ENCODE measurements at regions not wholly inside any gene's neighbourhood (a gene's known extent, or its start where the extent isn't known, plus 50 kb on each side); places are given as distances from the start of the nearest gene placed in this dataset.

DNA sequence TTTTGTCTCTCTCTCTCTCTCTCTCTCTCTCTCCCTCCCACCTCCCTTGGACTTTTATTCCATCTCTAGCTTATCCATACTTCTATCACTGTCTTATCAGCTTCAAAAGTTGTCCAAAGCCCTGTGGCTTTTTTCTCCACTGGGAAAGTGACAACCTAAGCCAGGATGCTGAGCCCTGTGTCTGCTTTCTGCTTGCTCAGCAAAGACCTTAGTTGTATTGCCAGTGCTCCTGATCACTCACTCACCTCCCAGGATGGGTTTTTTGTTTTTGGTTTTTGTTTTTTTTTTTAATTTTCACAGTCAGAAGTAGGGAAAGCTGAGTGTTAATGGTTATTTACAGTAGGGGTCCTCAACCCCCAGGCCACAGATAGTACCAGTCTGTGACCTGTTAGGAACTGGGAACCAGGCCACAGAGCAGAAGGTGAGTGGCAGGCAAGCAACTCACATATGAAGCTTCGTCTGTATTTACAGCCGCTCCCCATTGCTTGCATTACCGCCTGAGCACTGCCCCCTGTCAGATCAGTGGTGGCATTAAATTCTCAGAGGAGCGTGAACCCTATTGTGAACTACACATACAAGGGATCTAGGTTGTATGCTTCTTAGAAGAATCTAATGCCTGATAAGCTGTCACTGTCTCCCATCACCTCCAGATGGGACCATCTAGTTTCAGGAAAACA is 125.0 kb upstream of the ID4 start:
- POLR2A ChIA-PET, result interaction anchor here (0.7 kb wide), 1 partner anchor 422 kb away, joined by 3 read pairs; no protein-coding TSS in a partner anchor
- intact Hi-C loops (cut with micrococcal nuclease), result no loop called here
- no TSS peak for BruUV-seq (replicated peaks)
- Mint-ChIP-seq H3K27me3 (ENCODE audit: insufficient read depth, unreplicated experiment) (peaks cover 10% of the 10 kb centered on the region), H3K9me3 (ENCODE audit: unreplicated experiment) (no peaks in the 10 kb centered on the region), H3K4me1 (ENCODE audit: insufficient read depth, unreplicated experiment) (no peaks in the 10 kb centered on the region), H3K36me3 (ENCODE audit: insufficient read depth, unreplicated experiment) (no peaks in the 10 kb centered on the region), H3K4me3 (ENCODE audit: unreplicated experiment) (no peak overlapping the region), H3K27ac (ENCODE audit: low read depth, unreplicated experiment) (no peak overlapping the region)
- no peak for DNase-seq (ENCODE audit: unreplicated experiment)
- TF ChIP-seq, protein P1, sequence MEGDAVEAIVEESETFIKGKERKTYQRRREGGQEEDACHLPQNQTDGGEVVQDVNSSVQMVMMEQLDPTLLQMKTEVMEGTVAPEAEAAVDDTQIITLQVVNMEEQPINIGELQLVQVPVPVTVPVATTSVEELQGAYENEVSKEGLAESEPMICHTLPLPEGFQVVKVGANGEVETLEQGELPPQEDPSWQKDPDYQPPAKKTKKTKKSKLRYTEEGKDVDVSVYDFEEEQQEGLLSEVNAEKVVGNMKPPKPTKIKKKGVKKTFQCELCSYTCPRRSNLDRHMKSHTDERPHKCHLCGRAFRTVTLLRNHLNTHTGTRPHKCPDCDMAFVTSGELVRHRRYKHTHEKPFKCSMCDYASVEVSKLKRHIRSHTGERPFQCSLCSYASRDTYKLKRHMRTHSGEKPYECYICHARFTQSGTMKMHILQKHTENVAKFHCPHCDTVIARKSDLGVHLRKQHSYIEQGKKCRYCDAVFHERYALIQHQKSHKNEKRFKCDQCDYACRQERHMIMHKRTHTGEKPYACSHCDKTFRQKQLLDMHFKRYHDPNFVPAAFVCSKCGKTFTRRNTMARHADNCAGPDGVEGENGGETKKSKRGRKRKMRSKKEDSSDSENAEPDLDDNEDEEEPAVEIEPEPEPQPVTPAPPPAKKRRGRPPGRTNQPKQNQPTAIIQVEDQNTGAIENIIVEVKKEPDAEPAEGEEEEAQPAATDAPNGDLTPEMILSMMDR (IDR thresholded peaks at IDR 0.05; ENCODE audit: unreplicated experiment), result no peak
- CTCF ChIA-PET, result interaction anchor here (0.8 kb wide), 1 partner anchor 38 kb away, joined by 3 read pairs; no protein-coding TSS in a partner anchor

DNA sequence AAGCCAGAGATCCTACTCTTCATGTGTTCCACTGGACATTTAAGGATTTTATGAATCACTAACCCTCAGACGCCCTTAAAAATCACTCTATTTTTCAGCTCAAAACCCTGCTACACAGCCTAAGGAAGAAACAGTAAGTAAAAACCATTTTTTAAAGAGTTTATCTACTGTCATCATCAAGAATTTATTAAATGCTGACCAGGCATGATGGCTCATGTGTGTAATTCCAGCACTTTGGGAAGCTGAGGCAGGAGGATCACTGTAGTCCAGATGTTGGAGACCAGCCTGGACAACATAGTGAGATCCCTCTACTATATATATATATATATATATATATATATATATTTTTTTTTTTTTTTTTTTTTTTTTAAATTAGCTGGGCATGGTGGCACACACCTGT is 124.2 kb upstream of the ID4 start:
- H3K4me3 Mint-ChIP-seq (ENCODE audit: unreplicated experiment), result no peak overlapping the region
- intact Hi-C loops (cut with micrococcal nuclease), result no loop called here
- peaks cover 10% of the 10 kb centered on the region for H3K27me3 Mint-ChIP-seq (ENCODE audit: insufficient read depth, unreplicated experiment)
- ChIA-PET POLR2A (no interaction called here), CTCF (interaction anchor here (0.8 kb wide), 1 partner anchor 37 kb away, joined by 3 read pairs; no protein-coding TSS in a partner anchor)
- H3K36me3 Mint-ChIP-seq (ENCODE audit: insufficient read depth, unreplicated experiment), result no peaks in the 10 kb centered on the region
- H3K9me3 Mint-ChIP-seq (ENCODE audit: unreplicated experiment), result no peaks in the 10 kb centered on the region
- TF ChIP-seq, protein P1 (IDR thresholded peaks at IDR 0.05; ENCODE audit: unreplicated experiment), result no peak
- no peak overlapping the region for H3K27ac Mint-ChIP-seq (ENCODE audit: low read depth, unreplicated experiment)
- no peaks in the 10 kb centered on the region for H3K4me1 Mint-ChIP-seq (ENCODE audit: insufficient read depth, unreplicated experiment)
- no TSS peak for BruUV-seq (replicated peaks)
- DNase-seq (ENCODE audit: unreplicated experiment), result no peak

DNA sequence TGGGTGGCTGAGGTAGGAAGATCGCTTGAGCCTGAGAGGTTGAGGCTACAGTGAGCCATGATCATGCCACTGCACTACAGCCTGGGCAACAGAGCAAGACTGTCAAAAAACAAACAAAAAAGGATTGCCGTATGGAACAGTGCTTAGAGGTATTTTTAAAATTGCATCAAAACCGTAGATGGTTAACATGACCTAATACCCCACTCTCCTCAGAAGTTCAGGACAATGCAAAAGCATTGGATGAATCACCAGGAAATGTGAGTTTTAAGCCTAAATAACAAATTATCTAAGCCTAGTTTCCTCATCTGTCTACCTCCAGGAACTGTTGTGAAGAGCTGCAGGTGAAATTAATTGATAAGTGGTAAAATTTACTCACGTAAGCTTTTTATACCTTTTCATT is 123.8 kb upstream of the ID4 start:
- Mint-ChIP-seq H3K4me3 (ENCODE audit: unreplicated experiment) (no peak overlapping the region), H3K36me3 (ENCODE audit: insufficient read depth, unreplicated experiment) (no peaks in the 10 kb centered on the region), H3K9me3 (ENCODE audit: unreplicated experiment) (no peaks in the 10 kb centered on the region), H3K27ac (ENCODE audit: low read depth, unreplicated experiment) (no peak overlapping the region), H3K4me1 (ENCODE audit: insufficient read depth, unreplicated experiment) (no peaks in the 10 kb centered on the region), H3K27me3 (ENCODE audit: insufficient read depth, unreplicated experiment) (peaks cover 8% of the 10 kb centered on the region)
- TF ChIP-seq, protein P1 (IDR thresholded peaks at IDR 0.05; ENCODE audit: unreplicated experiment), result no peak
- ChIA-PET POLR2A (no interaction called here), CTCF (interaction anchor here (0.8 kb wide), 1 partner anchor 36 kb away, joined by 3 read pairs; no protein-coding TSS in a partner anchor)
- no TSS peak for BruUV-seq (replicated peaks)
- intact Hi-C loops (cut with micrococcal nuclease), result no loop called here
- no peak for DNase-seq (ENCODE audit: unreplicated experiment)

DNA sequence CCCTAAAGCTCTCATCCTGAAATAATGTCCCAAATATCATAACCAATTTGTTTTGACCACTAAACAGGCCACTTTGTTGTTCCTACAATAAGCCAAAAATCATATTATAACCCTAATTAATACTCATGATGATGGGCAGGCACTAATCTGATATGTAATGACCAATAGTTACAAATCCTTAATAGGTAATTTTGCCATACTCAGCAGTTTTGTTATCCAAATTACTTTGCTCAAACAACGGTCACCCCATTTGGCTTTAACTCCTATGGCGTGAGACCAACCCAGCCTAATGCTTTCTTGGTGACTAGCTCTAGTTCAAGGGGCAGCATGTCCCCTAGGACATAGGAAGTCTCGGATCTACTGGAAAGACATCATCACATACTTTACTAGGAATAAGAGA is 123.2 kb upstream of the ID4 start:
- Mint-ChIP-seq H3K4me3 (ENCODE audit: unreplicated experiment) (no peak overlapping the region), H3K9me3 (ENCODE audit: unreplicated experiment) (no peaks in the 10 kb centered on the region), H3K27ac (ENCODE audit: low read depth, unreplicated experiment) (no peak overlapping the region), H3K36me3 (ENCODE audit: insufficient read depth, unreplicated experiment) (no peaks in the 10 kb centered on the region), H3K4me1 (ENCODE audit: insufficient read depth, unreplicated experiment) (no peaks in the 10 kb centered on the region), H3K27me3 (ENCODE audit: insufficient read depth, unreplicated experiment) (peaks cover 2% of the 10 kb centered on the region)
- POLR2A ChIA-PET, result no interaction called here
- BruUV-seq (replicated peaks), result no TSS peak
- CTCF ChIA-PET, result no interaction called here
- no peak for DNase-seq (ENCODE audit: unreplicated experiment)
- TF ChIP-seq, protein P1 (IDR thresholded peaks at IDR 0.05; ENCODE audit: unreplicated experiment), result no peak
- intact Hi-C loops (cut with micrococcal nuclease), result no loop called here

Measured in MCF 10A (cell line).